HepG2 (cell line): ENCODE measurements at regions not wholly inside any gene's neighbourhood (a gene's known extent, or its start where the extent isn't known, plus 50 kb on each side); places are given as distances from the start of the nearest gene placed in this dataset.

Experiments
- CHD2 ChIP-seq: IDR thresholded peaks from 2 replicates; pipeline ENCODE4 v1.6.1; 2011; ENCODE audit warnings: low read depth, low read length, improper control_type of control experiment
- HDAC6 ChIP-seq: fragments of 200-600 bp; sonication (generic); IDR thresholded peaks from 2 replicates; pipeline ENCODE4 v1.7.0; 2017; ENCODE audit warnings: mild to moderate bottlenecking, antibody characterized with exemption, low read length, low read depth
- NFE2L2 ChIP-seq: fragments of 150-350 bp; IDR thresholded peaks from 2 replicates; pipeline ENCODE4 v1.6.1; 2014; ENCODE audit warnings: low read length
- ZNF232 ChIP-seq: sonication (generic); formaldehyde crosslinking; IDR thresholded peaks from 2 replicates; pipeline ENCODE4 v1.4.0; 2020; ENCODE audit warnings: missing genetic modification reagents, borderline replicate concordance
- ZNF510 ChIP-seq: sonication (generic); formaldehyde crosslinking; IDR thresholded peaks from 2 replicates; pipeline ENCODE4 v1.4.0; 2020; ENCODE audit warnings: low read depth, mild to moderate bottlenecking, missing genetic modification reagents
- TF ChIP-seq, protein P1 (sequence below): sonication (generic); formaldehyde crosslinking; IDR thresholded peaks from 2 replicates; pipeline ENCODE4 v1.5.0; 2020; ENCODE audit warnings: mild to moderate bottlenecking, missing genetic modification reagents, moderate library complexity

DNA sequence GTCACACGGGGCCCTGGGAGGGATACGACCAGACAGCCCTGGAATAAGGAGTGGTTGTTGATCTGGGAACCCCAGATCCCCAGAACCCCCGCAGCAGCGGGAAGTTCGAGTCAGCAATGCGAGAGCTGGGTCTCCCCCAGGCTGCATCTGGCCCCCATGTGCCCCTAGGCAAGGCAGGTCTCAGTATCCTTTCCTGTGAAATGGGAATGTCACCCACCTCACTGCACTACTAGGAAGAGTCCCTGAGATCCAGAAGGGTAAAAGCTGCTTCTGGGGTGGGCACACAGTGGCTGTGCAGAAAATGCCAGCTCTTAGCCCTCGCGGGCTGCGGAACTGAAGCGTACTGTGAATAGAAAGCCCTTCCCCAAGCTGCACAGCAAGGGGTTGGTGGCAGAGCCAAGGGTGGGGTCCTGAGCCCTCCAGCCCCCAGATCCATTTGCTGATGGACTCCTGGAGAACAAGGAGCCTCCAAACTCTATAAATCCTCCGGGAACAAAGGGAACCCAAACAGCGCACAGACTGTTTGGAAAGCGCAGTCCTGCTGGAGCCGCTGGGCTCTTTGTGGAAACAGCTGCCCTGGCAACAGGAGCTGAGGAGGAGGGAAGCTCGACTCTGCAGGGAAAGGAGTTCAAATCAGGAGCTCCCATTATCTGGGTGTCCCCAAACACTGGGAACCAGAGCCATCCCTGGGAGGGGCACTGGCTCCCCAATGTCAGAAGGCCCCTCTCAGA lies 68.2 kb upstream of the SHISAL1 start:
- no peak for TF ChIP-seq ZNF232 (CRISPR knock-in tag)
- TF ChIP-seq, protein P1, sequence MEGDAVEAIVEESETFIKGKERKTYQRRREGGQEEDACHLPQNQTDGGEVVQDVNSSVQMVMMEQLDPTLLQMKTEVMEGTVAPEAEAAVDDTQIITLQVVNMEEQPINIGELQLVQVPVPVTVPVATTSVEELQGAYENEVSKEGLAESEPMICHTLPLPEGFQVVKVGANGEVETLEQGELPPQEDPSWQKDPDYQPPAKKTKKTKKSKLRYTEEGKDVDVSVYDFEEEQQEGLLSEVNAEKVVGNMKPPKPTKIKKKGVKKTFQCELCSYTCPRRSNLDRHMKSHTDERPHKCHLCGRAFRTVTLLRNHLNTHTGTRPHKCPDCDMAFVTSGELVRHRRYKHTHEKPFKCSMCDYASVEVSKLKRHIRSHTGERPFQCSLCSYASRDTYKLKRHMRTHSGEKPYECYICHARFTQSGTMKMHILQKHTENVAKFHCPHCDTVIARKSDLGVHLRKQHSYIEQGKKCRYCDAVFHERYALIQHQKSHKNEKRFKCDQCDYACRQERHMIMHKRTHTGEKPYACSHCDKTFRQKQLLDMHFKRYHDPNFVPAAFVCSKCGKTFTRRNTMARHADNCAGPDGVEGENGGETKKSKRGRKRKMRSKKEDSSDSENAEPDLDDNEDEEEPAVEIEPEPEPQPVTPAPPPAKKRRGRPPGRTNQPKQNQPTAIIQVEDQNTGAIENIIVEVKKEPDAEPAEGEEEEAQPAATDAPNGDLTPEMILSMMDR (CRISPR knock-in tag) = no peak
- TF ChIP-seq ZNF510 (CRISPR knock-in tag) = no peak
- no peak for TF ChIP-seq HDAC6
- no peak for TF ChIP-seq CHD2
- TF ChIP-seq NFE2L2 = no peak
